DOHH2 (cell line): ENCODE measurements at regions not wholly inside any gene's neighbourhood (a gene's known extent, or its start where the extent isn't known, plus 50 kb on each side); places are given as distances from the start of the nearest gene placed in this dataset.
"Not testable (repeated sequence)": the region's sequence is repeated elsewhere in the genome, so short reads cannot be mapped to it uniquely, and the experiment has no call there.

Source experiments
- EZH2phosphoT487 ChIP-seq: fragments of 200-600 bp; sonication (generic); IDR thresholded peaks from 2 replicates; pipeline ENCODE4 v1.6.1; 2017; ENCODE audit warnings: borderline replicate concordance, mild to moderate bottlenecking, antibody characterized with exemption, low read length, moderate library complexity, mixed read lengths
- TF ChIP-seq, protein P1 (sequence below): fragments of 200-600 bp; sonication (generic); IDR thresholded peaks from one replicate; pipeline ENCODE4 v1.5.1; 2014; ENCODE audit warnings: antibody characterized with exemption, mild to moderate bottlenecking, low read depth, low read length; ENCODE audit not compliant: poor library complexity, severe bottlenecking

DNA sequence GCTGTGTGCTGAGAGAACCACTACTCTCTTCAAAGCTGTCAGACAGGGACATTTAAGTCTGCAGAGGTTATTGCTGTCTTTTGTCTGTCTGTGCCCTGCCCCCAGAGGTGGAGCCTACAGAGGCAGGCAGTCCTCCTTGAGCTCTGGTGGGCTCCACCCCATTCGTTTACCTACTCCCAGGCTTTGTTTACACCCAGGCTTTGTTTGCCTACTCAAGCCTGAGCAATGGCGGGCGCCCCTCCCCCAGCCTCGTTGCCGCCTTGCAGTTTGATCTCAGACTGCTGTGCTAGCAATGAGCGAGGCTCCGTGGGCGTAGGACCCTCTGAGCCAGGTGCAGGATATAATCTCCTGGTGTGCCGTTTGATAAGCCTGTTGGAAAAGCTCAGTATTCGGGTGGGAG lies 386.8 kb upstream of the ZMIZ1 start:
- TF ChIP-seq, protein P1, sequence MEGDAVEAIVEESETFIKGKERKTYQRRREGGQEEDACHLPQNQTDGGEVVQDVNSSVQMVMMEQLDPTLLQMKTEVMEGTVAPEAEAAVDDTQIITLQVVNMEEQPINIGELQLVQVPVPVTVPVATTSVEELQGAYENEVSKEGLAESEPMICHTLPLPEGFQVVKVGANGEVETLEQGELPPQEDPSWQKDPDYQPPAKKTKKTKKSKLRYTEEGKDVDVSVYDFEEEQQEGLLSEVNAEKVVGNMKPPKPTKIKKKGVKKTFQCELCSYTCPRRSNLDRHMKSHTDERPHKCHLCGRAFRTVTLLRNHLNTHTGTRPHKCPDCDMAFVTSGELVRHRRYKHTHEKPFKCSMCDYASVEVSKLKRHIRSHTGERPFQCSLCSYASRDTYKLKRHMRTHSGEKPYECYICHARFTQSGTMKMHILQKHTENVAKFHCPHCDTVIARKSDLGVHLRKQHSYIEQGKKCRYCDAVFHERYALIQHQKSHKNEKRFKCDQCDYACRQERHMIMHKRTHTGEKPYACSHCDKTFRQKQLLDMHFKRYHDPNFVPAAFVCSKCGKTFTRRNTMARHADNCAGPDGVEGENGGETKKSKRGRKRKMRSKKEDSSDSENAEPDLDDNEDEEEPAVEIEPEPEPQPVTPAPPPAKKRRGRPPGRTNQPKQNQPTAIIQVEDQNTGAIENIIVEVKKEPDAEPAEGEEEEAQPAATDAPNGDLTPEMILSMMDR: not testable (repeated sequence)
- TF ChIP-seq EZH2phosphoT487: not testable (repeated sequence)
